Sigmoid colon (tissue), 6 donors: ENCODE measurements at regions not wholly inside any gene's neighbourhood (a gene's known extent, or its start where the extent isn't known, plus 50 kb on each side); places are given as distances from the start of the nearest gene placed in this dataset.
A peak's percentile ranks its signal among the peaks of the same experiment; 100 is the strongest.
"Not testable (repeated sequence)": the region's sequence is repeated elsewhere in the genome, so short reads cannot be mapped to it uniquely, and the experiment has no call there.

ENCODE experiments used
- DNase-seq: peaks from one replicate; pipeline ENCODE4 v3.0.0-alpha.2; 2019
- H3K27ac ChIP-seq, 4 donors: fragments of 200-600 bp; sonication (generic); one replicate each; pipeline ENCODE4 v1.5.1; 2016 to 2019; ENCODE audit warnings: mild to moderate bottlenecking in 1 of 4
- H3K27me3 ChIP-seq, 3 donors: fragments of 200-600 bp; sonication (generic); one replicate each; pipeline ENCODE4 v1.5.1; 2019; ENCODE audit warnings: mild to moderate bottlenecking in 1 of 3
- H3K36me3 ChIP-seq, 4 donors: fragments of 200-600 bp; sonication (generic); one replicate each; pipeline ENCODE4 v1.5.1; 2016 to 2019
- H3K4me1 ChIP-seq, 4 donors: fragments of 200-600 bp; sonication (generic); one replicate each; pipeline ENCODE4 v1.5.1; 2017 to 2019
- H3K4me3 ChIP-seq, 4 donors: fragments of 200-600 bp; sonication (generic); one replicate each; pipeline ENCODE4 v1.5.1; 2017 to 2019; ENCODE audit warnings: mild to moderate bottlenecking in 2 of 4, moderate library complexity in 1 of 4
- H3K9me3 ChIP-seq, 4 donors: fragments of 200-600 bp in 3 of 4; sonication (generic) in 3 of 4; one replicate each; pipeline versions ENCODE4 v1.5.1 to v1.6.1; 2013 to 2019
- CTCF ChIP-seq, 4 experiments: fragments of 450-650 bp in 3 of 4; fragments of 200-600 bp in 1 of 4; IDR thresholded peaks; one replicate each; pipeline ENCODE4 v1.5.1; 2016 to 2019; ENCODE audit warnings: antibody characterized with exemption in 4 of 4, mild to moderate bottlenecking in 3 of 4, moderate library complexity in 2 of 4
- EP300 ChIP-seq, 4 donors: sonication (generic); formaldehyde crosslinking; IDR thresholded peaks; one replicate each; pipeline ENCODE4 v1.6.1; 2017; ENCODE audit warnings: antibody characterized with exemption in 4 of 4
- POLR2A ChIP-seq, 2 donors: fragments of 450-650 bp; IDR thresholded peaks; one replicate each; pipeline ENCODE4 v1.6.1; 2016; ENCODE audit warnings: antibody characterized with exemption in 2 of 2, mild to moderate bottlenecking in 2 of 2, moderate library complexity in 2 of 2
- POLR2AphosphoS5 ChIP-seq, 4 donors: sonication (generic); formaldehyde crosslinking; IDR thresholded peaks; one replicate each; pipeline ENCODE4 v1.6.1; 2017; ENCODE audit warnings: antibody characterized with exemption in 4 of 4
- WGBS, 2 donors: extraction: QIAGEN DNeasy Blood & Tissue Kit; methylation state at CpG; one replicate each; pipeline ENCODE4 v1.1.7; 2013; 5-methylcytosine and 5-hydroxymethylcytosine counted together
- intact Hi-C: fragments of 100-400 bp; cut with DNase I; formaldehyde crosslinking; loops from one replicate; pipeline ENCODE4 v1.15.1; 2023
- donor health status: healthy with polysubstance abuse.
- donor health status: healthy.

GRCh38 chr15:26066896-26067295 lies 203.8 kb upstream of the ATP10A start:
- no peak overlapping the region for H3K27ac ChIP-seq
- no peaks in the 10 kb centered on the region for H3K36me3 ChIP-seq
- H3K27me3 ChIP-seq = no peaks in the 10 kb centered on the region
- no peak overlapping the region for H3K4me3 ChIP-seq
- TF ChIP-seq CTCF (IDR thresholded peaks at IDR 0.05) (no peak), POLR2A (IDR thresholded peaks at IDR 0.05) (no peak), EP300 (IDR thresholded peaks at IDR 0.05) (no peak), POLR2AphosphoS5 (IDR thresholded peaks at IDR 0.05) (no peak)
- DNase-seq = no peak
- no peaks in the 10 kb centered on the region for H3K4me1 ChIP-seq
- H3K9me3 ChIP-seq = no peaks in the 10 kb centered on the region
- 70 to 72% methylated on average over 2 of the region's 2 CpGs for WGBS, 2 donors
- intact Hi-C loops = no loop called here

- intact Hi-C loops = no loop called here
- no peak for TF ChIP-seq EP300 (IDR thresholded peaks at IDR 0.05)
- no peak for DNase-seq
- Histone ChIP-seq H3K27me3 (no peaks in the 10 kb centered on the region), H3K4me3 (no peak overlapping the region), H3K4me1 (no peaks in the 10 kb centered on the region), H3K9me3 (no peaks in the 10 kb centered on the region), H3K27ac (no peak overlapping the region), H3K36me3 (no peaks in the 10 kb centered on the region)
- 67 to 78% methylated on average over 2 of the region's 2 CpGs for WGBS, 2 donors
These were observed 202.6 kb upstream of the ATP10A start for GRCh38 chr15:26065723-26066122.

- TF ChIP-seq POLR2A (IDR thresholded peaks at IDR 0.05) (no peak), EP300 (IDR thresholded peaks at IDR 0.05) (no peak), CTCF (IDR thresholded peaks at IDR 0.05) (no peak), POLR2AphosphoS5 (IDR thresholded peaks at IDR 0.05) (no peak)
- no peaks in the 10 kb centered on the region for H3K36me3 ChIP-seq
- H3K4me1 ChIP-seq = no peaks in the 10 kb centered on the region
- intact Hi-C loops = no loop called here
- H3K27ac ChIP-seq = no peak overlapping the region
- no peak overlapping the region for H3K4me3 ChIP-seq
- WGBS, 2 donors = 67 to 83% methylated on average over 4 of the region's 4 CpGs
- no peak for DNase-seq
- H3K27me3 ChIP-seq = no peaks in the 10 kb centered on the region
- H3K9me3 ChIP-seq = no peaks in the 10 kb centered on the region
These were observed 198.1 kb upstream of the ATP10A start for GRCh38 chr15:26061248-26061647.

GRCh38 chr15:26056766-26057165 lies 193.6 kb upstream of the ATP10A start:
- H3K9me3 ChIP-seq, H3K4me3 ChIP-seq, DNase-seq, H3K27ac ChIP-seq, H3K36me3 ChIP-seq, H3K27me3 ChIP-seq, intact Hi-C loops, H3K4me1 ChIP-seq: not testable (repeated sequence)
- WGBS, 2 donors = 90 to 91% methylated on average over 29 of the region's 29 CpGs

GRCh38 chr15:26051761-26052675 lies 188.9 kb upstream of the ATP10A start:
- no peaks in the 10 kb centered on the region for H3K9me3 ChIP-seq
- no peaks in the 10 kb centered on the region for H3K36me3 ChIP-seq
- DNase-seq = peak; percentile 82
- H3K27me3 ChIP-seq = no peaks in the 10 kb centered on the region
- no peak overlapping the region for H3K4me3 ChIP-seq
- intact Hi-C loops = no loop called here
- peaks cover 0 to 11% (median 2%) of the 10 kb centered on the region in 4 donors for H3K4me1 ChIP-seq
- no peak overlapping the region for H3K27ac ChIP-seq
- TF ChIP-seq POLR2AphosphoS5 (IDR thresholded peaks at IDR 0.05) (no peak), CTCF (IDR thresholded peaks at IDR 0.05) (no peak), POLR2A (IDR thresholded peaks at IDR 0.05) (no peak), EP300 (IDR thresholded peaks at IDR 0.05) (no peak)
- 48 to 51% methylated on average over 14 of the region's 14 CpGs for WGBS, 2 donors

- Histone ChIP-seq H3K9me3 (no peaks in the 10 kb centered on the region), H3K4me1 (peaks cover 0 to 11% (median 2%) of the 10 kb centered on the region in 4 donors), H3K36me3 (no peaks in the 10 kb centered on the region), H3K4me3 (no peak overlapping the region), H3K27me3 (no peaks in the 10 kb centered on the region), H3K27ac (no peak overlapping the region)
- intact Hi-C loops = no loop called here
- 45 to 61% methylated on average over 4 of the region's 4 CpGs for WGBS, 2 donors
- DNase-seq = no peak
- TF ChIP-seq POLR2A (IDR thresholded peaks at IDR 0.05) = no peak
These were observed 187.9 kb upstream of the ATP10A start for GRCh38 chr15:26050984-26051383.
